Common myeloid progenitor, CD34-positive (primary cell): ENCODE measurements at regions not wholly inside any gene's neighbourhood (a gene's known extent, or its start where the extent isn't known, plus 50 kb on each side); places are given as distances from the start of the nearest gene placed in this dataset.

ENCODE experiments used
- CTCF ChIA-PET: fragments of 350-600 bp; sonication (Branson Sonifier 250); formaldehyde crosslinking; loops from one replicate; lab custom pipeline; 2021; ENCODE audit warnings: antibody characterized with exemption; lab: Charles Lee
- POLR2A ChIA-PET: fragments of 350-600 bp; sonication (Branson Sonifier 250); formaldehyde crosslinking; loops from one replicate; lab custom pipeline; 2021; ENCODE audit warnings: antibody characterized with exemption; lab: Charles Lee
- DNase-seq, 3 donors: peaks; one replicate each; pipeline versions ENCODE4 v3.0.0 to v3.0.0-alpha.2; 2013
- H3K27ac ChIP-seq, 2 experiments: 1 replicate in 1 of 2; 2 replicates in 1 of 2; pipeline ENCODE4 v1.7.0; 2013; ENCODE audit warnings: inconsistent platforms in 2 of 2, low read length in 2 of 2, mild to moderate bottlenecking in 2 of 2, low read depth in 1 of 2, moderate library complexity in 1 of 2; ENCODE audit not compliant: severe bottlenecking in 2 of 2, insufficient read depth in 1 of 2, poor library complexity in 1 of 2
- H3K27me3 ChIP-seq, 5 experiments: replicated peaks in 2 of 5; 1 replicate in 3 of 5; 2 replicates in 2 of 5; pipeline versions ENCODE4 v1.6.1 to v1.7.0; 2013; ENCODE audit warnings: low read length in 4 of 5, mild to moderate bottlenecking in 2 of 5, moderate library complexity in 2 of 5, inconsistent platforms in 1 of 5; ENCODE audit not compliant: insufficient read depth in 5 of 5, control insufficient read depth in 4 of 5
- H3K36me3 ChIP-seq, 4 experiments: 1 replicate in 2 of 4; 2 replicates in 2 of 4; pipeline versions ENCODE4 v1.6.1 to v1.7.0; 2013; ENCODE audit warnings: low read length in 3 of 4, control low read depth in 1 of 4, mild to moderate bottlenecking in 1 of 4; ENCODE audit not compliant: control insufficient read depth in 4 of 4, insufficient read depth in 4 of 4
- H3K4me1 ChIP-seq, 4 experiments: 1 replicate in 3 of 4; 2 replicates in 1 of 4; pipeline versions ENCODE4 v1.6.1 to v1.7.1; 2013; ENCODE audit warnings: low read length in 3 of 4, mild to moderate bottlenecking in 3 of 4, control low read depth in 1 of 4, inconsistent platforms in 1 of 4, moderate library complexity in 1 of 4; ENCODE audit not compliant: control insufficient read depth in 4 of 4, insufficient read depth in 4 of 4; ENCODE audit errors: control extremely low read depth in 1 of 4
- H3K4me3 ChIP-seq, 7 experiments: 1 replicate in 4 of 7; 2 replicates in 3 of 7; pipeline versions ENCODE4 v1.5.1 to v1.7.0; 2013; ENCODE audit warnings: mild to moderate bottlenecking in 7 of 7, low read length in 6 of 7, moderate library complexity in 6 of 7, inconsistent platforms in 2 of 7, low read depth in 2 of 7, control low read depth in 1 of 7; ENCODE audit not compliant: insufficient read depth in 4 of 7, control insufficient read depth in 1 of 7; ENCODE audit errors: extremely low read depth in 1 of 7
- H3K9me3 ChIP-seq, 5 experiments: 1 replicate in 4 of 5; 2 replicates in 1 of 5; pipeline versions ENCODE4 v1.6.1 to v1.7.1; 2013; ENCODE audit warnings: low read length in 4 of 5, mild to moderate bottlenecking in 2 of 5, inconsistent platforms in 1 of 5, low read depth in 1 of 5, moderate library complexity in 1 of 5; ENCODE audit not compliant: control insufficient read depth in 4 of 5, insufficient read depth in 2 of 5; ENCODE audit errors: control extremely low read depth in 1 of 5
- WGBS: methylation state at CpG from one replicate; pipeline ENCODE4 v1.1.5; 2013; ENCODE audit not compliant: insufficient coverage; 5-methylcytosine and 5-hydroxymethylcytosine counted together

GRCh38 chr18:56120782-56121181 is 517.6 kb downstream of the TXNL1 start:
- CTCF ChIA-PET = no interaction called here
- Histone ChIP-seq H3K4me3 (no peak overlapping the region), H3K27me3 (no peaks in the 10 kb centered on the region), H3K4me1 (peaks cover 1 to 11% (median 3%) of the 10 kb centered on the region in 4 experiments), H3K27ac (no peak overlapping the region), H3K9me3 (no peaks in the 10 kb centered on the region), H3K36me3 (no peaks in the 10 kb centered on the region)
- no peak for DNase-seq
- POLR2A ChIA-PET = no interaction called here
- WGBS = 100% methylated on average over 2 of the region's 3 CpGs

DNA sequence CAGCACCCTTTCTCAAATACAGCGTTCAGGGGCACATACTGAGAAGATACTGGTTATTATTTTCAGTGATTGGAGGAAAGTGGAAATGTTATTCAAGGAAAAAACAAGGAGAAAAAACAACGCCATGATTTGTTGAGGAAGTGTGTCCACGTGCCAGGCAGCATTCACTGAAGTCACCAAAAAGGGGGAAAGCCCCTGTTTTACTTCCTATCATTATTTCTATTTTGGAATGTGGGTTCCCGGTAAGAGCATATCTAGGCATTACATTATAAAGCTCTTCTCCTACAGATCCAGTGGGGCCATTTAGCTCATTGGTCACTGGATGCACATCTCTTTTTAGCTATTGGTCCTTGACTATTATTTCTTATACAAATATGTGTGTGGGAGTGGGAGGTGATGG is 518.7 kb downstream of the TXNL1 start:
- no peaks in the 10 kb centered on the region for H3K27me3 ChIP-seq
- H3K27ac ChIP-seq = no peak overlapping the region
- H3K36me3 ChIP-seq = no peaks in the 10 kb centered on the region
- ChIA-PET CTCF (no interaction called here), POLR2A (no interaction called here)
- peaks cover 6 to 19% (median 11%) of the 10 kb centered on the region in 4 experiments for H3K4me1 ChIP-seq
- 93% methylated on average over 3 of the region's 4 CpGs for WGBS
- no peaks in the 10 kb centered on the region for H3K9me3 ChIP-seq
- no peak overlapping the region for H3K4me3 ChIP-seq
- DNase-seq = no peak

- Histone ChIP-seq H3K27me3 (no peaks in the 10 kb centered on the region), H3K27ac (no peak overlapping the region), H3K4me3 (no peak overlapping the region), H3K36me3 (no peaks in the 10 kb centered on the region), H3K9me3 (no peaks in the 10 kb centered on the region), H3K4me1 (peaks cover 9 to 24% (median 15%) of the 10 kb centered on the region in 4 experiments)
- ChIA-PET POLR2A (interaction anchor here (0.6 kb wide), 1 partner anchor 21 kb away, joined by 3 read pairs; no protein-coding TSS in a partner anchor), CTCF (no interaction called here)
- no CpG with 5 or more reads among the region's 2 CpGs for WGBS
- DNase-seq = no peak
These were observed 520.0 kb downstream of the TXNL1 start for GRCh38 chr18:56118422-56118821.

- peaks cover 9 to 45% (median 19%) of the 10 kb centered on the region in 4 experiments for H3K4me1 ChIP-seq
- 16% methylated on average over 3 of the region's 6 CpGs for WGBS
- no peak overlapping the region for H3K4me3 ChIP-seq
- no peak overlapping the region for H3K27ac ChIP-seq
- H3K9me3 ChIP-seq = no peaks in the 10 kb centered on the region
- CTCF ChIA-PET = interaction anchor here (1.0 kb wide), 1 partner anchor 881 kb away, joined by 3 read pairs; no protein-coding TSS in a partner anchor
- POLR2A ChIA-PET = no interaction called here
- no peaks in the 10 kb centered on the region for H3K27me3 ChIP-seq
- no peaks in the 10 kb centered on the region for H3K36me3 ChIP-seq
- DNase-seq = peak in 2 of 3 donors; percentile 45 to 56
These were observed 523.0 kb downstream of the TXNL1 start for GRCh38 chr18:56115071-56116015.

DNA sequence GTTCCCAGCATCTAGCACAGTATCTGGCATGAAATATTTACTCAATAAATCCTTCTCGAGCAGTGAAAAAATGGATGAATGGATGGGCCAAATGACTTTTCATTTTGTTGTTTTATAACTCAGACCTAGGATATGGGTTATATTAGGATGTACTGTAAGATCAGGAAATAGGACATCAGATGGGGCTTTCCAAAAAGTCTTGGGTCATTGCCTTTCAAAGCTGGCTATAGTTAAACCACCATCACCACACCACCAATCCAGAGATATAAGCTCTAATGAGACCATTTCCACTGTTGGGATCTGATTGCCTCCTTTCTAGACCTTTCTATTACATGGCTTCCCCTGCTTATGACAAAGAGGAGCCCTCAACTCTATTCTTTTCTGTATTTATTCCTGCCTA is 525.0 kb upstream of the TCF4 start:
- H3K9me3 ChIP-seq = no peaks in the 10 kb centered on the region
- H3K27me3 ChIP-seq = no peaks in the 10 kb centered on the region
- ChIA-PET POLR2A (no interaction called here), CTCF (no interaction called here)
- no peak overlapping the region for H3K4me3 ChIP-seq
- no CpG with 5 or more reads among the region's 1 CpG for WGBS
- no peak overlapping the region for H3K27ac ChIP-seq
- H3K4me1 ChIP-seq = peaks cover 9 to 45% (median 19%) of the 10 kb centered on the region in 4 experiments
- no peak for DNase-seq
- H3K36me3 ChIP-seq = no peaks in the 10 kb centered on the region

DNA sequence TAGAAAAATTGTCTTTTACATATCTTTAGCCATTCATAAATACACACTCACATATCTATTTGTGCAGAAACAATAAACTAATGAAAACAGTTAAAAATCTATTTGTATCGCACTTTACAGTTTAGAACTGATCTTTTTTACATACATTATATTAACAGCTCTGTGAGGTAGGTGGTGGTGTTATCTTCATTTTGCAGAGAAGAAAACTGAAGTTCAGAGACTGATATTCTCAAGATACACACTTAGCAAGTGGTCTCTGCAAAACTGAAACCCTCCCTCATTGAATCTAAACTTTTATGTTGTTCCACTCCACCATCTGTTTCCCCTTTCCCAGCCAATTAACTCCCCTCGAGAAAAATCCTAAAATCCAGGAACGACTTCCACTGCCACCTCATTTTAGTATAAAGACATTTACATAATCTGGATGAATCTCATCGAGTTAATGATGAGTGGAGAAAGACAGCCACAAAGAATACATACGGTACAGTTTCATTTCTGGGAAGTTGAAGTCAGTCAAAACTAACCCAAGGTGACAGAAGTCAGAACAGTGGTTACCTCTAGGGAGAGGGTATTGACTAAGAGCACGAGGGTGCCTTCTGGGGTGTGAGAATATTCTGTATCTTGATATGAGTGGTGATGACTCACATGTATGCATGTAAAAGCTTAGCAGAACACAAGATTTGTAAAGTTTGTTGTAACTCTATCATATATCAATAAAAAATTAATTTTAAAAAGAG is 524.2 kb upstream of the TCF4 start:
- H3K36me3 ChIP-seq = no peaks in the 10 kb centered on the region
- DNase-seq = peak in 2 of 3 donors; percentile 41 to 57
- POLR2A ChIA-PET = no interaction called here
- no peak overlapping the region for H3K27ac ChIP-seq
- peak overlapping the region in 1 of 7 experiments; percentile 12 for H3K4me3 ChIP-seq
- no peaks in the 10 kb centered on the region for H3K9me3 ChIP-seq
- WGBS = 17% methylated on average over 1 of the region's 6 CpGs
- CTCF ChIA-PET = no interaction called here
- H3K27me3 ChIP-seq = no peaks in the 10 kb centered on the region
- peaks cover 9 to 45% (median 19%) of the 10 kb centered on the region in 4 experiments for H3K4me1 ChIP-seq
